CD4-positive, alpha-beta T cell treated with Interferon gamma for 1 hour (primary cell): ENCODE measurements at regions not wholly inside any gene's neighbourhood (a gene's known extent, or its start where the extent isn't known, plus 50 kb on each side); places are given as distances from the start of the nearest gene placed in this dataset.
"Not testable (repeated sequence)": the region's sequence is repeated elsewhere in the genome, so short reads cannot be mapped to it uniquely, and the experiment has no call there.

ENCODE experiments used
- DNase-seq: peaks from one replicate; pipeline ENCODE4 v3.0.0-alpha.2; 2020

DNA sequence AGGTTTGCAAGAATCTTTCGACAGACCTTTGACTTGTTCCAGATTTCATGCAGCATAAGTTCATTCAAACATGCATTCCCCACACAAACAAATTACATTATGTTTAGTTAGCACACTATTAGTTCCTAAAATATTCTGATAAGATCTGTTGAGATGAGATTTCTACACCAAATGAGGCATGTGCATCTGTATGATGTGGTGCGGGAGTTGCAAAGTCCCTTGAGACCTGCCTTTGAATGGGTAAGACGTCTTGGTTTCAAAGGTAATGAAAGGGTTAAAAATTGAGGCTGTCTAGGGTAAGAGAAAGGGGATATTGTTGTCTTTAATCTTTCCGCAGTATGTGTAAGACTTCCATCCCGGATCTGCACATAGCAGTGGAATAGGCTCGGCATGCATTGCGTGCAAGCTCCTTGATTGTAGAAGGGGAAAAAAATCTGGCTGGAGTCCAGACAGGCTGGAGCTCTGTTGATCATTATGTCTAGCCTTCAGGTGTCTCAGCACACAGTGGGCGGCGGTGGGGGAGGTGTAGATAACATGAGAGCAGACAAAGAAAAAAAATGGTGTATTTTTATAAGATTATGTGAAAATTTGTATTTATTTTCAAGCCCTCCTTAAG lies 296.6 kb downstream of the PTPRC start:
- peak; percentile 39 for DNase-seq

DNA sequence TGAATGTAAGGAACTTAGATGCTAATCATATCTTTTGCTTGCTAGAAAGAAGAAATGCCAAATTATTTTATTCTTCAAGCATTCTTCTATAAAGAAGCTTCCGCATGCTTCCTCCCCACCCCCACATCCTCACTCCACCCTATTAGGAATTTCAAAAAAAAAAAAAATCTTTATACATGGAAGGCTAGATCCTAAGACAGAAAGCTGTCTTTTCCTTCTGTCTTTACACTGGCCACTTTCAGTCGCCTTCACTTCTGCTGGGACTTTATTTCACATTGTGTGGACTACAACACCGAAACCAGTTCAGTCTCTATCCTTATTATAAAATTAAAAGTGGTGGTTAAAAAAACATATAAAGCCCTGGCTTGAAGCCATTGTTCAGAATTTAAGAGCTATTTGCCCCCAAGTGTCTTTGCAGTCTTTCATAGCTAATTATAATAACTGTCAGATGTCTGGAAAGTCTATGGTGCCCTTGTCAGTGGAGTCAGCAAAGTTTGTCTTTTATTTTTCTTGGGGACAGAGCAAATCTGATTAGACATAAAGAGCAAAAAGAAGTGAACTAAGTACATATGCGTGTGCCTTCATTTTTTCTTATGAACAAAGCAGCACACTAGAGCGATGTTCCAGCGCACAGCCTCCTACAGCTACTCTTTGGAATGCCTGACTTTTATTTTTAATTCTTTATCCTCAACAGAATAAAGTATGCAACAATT lies 297.7 kb downstream of the PTPRC start:
- DNase-seq: no peak

GRCh38 chr1:198937231-198938031 lies 298.6 kb downstream of the PTPRC start:
- peak; percentile 42 for DNase-seq

GRCh38 chr1:198939286-198939685 lies 300.4 kb downstream of the PTPRC start:
- no peak for DNase-seq

- no peak for DNase-seq
These were observed 301.1 kb downstream of the PTPRC start for GRCh38 chr1:198939956-198940355.

DNA sequence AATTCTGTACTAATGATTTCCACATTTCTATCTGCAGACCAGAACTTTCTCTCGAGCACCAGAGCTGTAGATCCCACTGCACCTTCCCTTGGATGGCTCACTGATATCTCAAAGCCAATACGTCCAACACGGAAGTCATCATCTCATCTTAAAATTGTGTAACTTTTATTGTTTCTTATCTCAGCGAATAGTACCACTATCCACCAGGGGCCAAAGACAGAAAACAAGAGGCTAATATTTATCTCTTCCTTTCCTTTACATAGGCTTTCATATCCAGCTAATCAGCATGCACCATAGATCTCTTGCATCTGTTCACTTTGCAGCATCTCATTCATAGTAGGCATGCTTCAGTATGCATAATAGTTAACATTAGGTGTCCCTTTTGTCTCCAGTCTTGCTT lies 303.6 kb downstream of the PTPRC start:
- no peak for DNase-seq

DNA sequence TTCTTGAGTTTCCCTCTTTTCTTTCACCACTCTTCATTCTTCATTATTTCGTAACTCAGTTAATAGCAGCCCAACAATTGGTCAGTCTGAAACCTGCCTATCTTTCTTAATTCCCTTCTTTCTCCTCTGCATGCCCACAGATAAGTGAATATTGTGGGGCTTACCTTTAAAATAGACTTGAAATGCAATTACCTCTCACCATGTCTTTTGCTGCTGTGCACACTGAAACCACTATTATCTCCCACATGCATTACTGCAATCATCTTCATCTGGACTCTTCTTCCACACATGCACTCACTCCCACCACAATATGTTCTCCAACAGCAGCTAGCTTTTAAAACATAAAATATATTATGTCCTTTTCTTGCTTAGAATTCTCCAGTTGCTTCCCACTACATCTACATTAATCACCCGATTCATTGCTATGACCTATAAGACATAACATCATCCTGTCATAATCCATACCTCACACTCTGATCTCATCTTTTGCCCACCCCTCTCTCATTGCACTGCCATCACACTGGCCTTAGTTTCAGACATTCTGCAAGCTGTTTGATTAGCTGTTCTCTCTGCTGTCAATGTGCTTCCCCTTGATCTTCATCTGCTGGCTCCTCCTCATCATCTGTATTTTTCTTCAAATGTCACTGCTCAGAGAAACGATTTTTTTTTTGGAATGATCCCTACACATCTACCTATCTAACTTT lies 304.8 kb downstream of the PTPRC start:
- no peak for DNase-seq

- no peak for DNase-seq
These were observed 308.6 kb downstream of the PTPRC start for GRCh38 chr1:198947456-198947855.

DNA sequence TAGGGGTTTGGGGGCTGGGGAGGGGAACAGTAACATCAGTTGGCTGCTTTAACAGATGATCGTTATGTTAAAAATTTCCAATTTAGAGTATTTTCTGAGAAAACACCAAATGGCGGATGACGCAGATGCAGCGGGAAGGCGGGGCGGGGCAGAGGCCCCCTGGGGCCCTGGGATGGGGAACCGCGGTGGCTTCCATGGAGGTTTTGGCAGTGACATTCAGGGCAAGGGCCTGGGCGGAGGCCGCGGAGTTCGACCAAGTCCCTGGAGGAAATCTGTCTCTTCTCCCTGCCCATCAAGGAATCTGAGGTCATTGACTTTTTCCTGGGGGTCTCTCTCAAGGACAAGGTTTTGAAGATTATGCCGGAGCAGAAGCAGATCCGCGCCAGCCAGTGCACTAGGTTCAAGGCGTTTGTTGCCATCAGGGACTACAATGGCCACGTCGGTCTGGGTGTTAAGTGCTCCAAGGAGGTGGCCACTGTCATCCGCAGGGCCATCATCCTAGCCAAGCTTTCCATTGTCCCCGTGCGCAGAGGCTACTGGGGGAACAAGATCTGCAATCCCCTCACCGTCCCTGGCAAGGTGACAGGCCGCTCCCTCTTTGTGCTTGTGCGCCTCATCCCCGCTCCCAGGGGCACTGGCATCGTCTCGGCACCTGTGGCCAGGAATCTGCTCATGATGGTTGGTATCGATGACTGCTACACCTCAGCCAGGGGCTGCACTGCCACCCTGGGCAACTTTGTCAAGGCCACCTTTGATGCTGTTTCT lies 310.2 kb downstream of the PTPRC start:
- no peak for DNase-seq

- no peak for DNase-seq
These were observed 311.2 kb downstream of the PTPRC start for GRCh38 chr1:198950036-198950435.

DNA sequence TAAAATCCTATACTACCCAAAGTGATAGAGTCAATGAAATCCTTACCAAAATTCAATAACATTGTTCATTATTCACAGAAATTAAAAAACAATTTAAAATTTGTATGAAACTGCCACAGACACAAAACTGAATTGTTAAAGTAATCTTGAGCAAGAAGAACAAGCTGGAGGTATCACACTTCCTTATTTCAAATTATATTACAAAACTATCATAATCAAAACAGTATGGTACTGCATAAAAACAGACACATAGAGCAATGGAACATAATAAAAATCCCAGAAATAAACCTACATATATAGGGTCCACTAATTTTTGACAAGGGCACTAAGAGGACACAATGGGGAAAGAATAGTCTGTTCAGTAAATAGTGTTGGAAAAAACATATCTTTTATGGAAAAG lies 316.2 kb downstream of the PTPRC start:
- no peak for DNase-seq

GRCh38 chr1:198957044-198957443 lies 318.2 kb downstream of the PTPRC start:
- no peak for DNase-seq

GRCh38 chr1:198959032-198959431 lies 320.2 kb downstream of the PTPRC start:
- no peak for DNase-seq

DNA sequence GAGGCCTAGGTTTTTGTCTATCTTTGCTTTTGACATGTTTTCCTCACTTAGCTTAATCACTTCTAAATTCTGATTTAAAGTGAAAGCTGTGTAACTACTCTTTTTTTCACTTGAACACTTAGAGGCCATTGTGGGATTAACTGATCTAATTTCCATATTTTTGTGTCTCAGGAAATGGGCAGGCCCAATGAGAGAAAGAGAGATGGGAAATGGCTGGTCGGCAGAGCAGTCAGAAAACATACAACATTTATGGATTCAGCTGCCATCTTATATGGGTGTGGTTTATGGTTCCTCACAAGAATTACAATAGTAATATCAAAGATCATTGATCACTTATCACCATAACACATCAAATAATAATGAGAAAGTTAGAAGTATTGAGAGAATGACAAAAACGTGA lies 320.8 kb downstream of the PTPRC start:
- DNase-seq: no peak

DNA sequence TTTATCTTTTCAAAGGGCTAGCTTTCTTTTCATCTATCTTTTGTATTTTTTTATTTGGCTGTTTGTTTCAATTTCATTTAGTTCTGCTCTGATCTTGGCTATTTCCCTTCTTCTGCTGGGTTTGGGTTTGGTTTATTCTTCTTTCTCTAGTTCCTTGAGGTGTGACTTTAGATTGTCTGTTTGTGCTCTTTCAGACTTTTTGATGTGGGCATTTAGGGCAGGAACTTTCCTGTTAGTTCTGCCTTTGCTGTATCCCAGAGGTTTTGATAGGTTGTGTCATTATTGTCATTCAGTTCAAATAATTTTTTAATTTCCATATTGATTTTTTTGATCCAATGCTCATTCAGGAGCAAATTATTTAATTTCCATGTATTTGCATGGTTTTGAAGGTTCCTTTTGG lies 325.0 kb downstream of the PTPRC start:
- not testable (repeated sequence) for DNase-seq

DNA sequence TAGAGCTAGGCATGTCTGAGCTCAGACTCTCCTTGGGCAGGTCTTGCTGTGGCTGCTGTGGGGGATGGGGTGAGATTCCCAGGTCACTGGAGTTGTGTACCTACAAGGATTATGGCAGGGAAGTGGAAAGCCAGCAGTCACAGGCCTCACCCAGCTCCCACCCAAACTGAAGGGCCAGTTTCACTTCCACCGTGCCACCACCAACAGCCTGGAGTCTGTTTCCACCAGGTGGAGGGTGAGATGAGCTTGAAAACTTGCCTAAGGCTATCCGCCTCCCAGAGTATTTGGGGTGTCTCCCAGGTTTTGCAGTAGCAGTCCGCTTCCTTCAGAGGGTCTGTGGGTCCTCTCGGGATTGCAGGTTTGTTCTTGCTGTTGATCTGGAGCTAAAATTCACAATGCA lies 327.7 kb downstream of the PTPRC start:
- DNase-seq: peak; percentile 0

DNA sequence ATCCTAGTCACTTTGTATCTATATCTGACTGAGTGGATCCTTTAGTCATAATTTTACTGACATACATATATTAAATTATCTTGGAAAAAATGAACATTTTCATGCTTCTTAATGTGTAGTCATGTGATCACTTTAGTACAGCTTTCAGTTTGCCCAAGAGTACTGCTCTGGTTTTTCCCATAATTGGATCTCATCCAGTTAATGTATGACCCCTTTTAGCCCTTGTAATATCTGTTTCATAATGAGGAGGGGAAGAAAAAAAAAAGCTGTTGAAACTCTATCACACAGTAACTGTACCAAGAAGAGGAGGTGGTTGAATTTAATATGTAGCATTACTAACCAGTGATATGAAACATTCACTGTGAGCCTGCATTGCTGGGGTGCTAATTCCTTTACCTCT lies 328.7 kb downstream of the PTPRC start:
- no peak for DNase-seq

DNA sequence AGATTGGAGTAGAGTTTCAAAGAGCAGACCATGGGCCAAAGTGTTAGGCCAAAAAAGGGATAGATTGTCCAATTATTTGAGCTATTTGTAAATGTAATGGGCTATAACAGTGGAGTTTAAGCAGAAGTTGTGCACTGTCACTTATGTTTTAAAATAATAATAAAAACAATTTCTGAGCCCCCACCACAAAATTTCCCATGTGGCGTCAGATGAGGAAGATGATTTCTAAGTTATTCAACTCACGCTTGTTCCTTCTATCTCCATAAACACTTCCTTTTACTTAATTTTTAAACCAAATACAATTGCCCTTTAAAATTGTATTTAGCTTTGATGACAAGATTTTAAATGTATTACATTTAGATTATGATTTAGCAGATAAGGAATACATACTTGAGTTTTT lies 330.0 kb downstream of the PTPRC start:
- DNase-seq: no peak

DNA sequence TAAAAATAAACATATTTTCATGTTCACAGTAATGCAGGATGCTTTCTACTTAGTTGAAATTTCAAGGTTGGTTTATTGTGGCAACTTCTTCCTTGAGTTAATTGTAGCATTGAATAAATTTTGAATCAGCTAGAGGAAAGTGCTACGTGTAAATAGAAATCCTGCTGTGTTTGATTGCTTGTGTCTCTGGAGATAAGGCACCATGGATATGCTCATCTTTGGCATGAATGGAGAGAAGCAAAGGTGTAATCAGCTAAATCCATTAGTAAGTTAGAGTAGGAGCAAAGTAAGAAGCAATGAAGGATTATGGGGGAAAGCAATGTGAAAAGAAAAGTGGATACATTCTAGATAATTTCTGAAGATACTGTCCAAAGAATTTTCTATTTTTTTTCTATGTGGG lies 331.1 kb downstream of the PTPRC start:
- DNase-seq: no peak

- DNase-seq: no peak
These were observed 332.1 kb downstream of the PTPRC start for GRCh38 chr1:198970916-198971315.

- no peak for DNase-seq
These were observed 339.1 kb downstream of the PTPRC start for GRCh38 chr1:198977909-198978308.

DNA sequence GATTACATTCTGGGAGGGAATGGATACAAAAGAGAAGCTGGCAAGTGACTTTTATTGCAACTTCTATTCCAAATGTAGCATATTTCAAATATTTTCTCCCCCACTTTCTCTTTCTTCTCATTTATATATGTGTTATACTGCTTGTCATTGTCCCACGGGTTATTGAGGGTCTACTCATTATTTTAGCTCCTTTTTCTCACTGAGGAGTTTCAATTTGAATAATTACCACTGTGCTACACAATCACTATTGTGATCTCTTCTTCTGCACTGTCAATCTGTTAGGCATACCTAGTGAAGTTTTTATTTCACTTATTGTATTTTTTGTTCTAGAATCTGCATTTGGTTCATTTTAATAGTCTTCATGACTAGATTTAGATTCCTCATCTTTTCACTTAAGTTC lies 339.7 kb downstream of the PTPRC start:
- no peak for DNase-seq

DNA sequence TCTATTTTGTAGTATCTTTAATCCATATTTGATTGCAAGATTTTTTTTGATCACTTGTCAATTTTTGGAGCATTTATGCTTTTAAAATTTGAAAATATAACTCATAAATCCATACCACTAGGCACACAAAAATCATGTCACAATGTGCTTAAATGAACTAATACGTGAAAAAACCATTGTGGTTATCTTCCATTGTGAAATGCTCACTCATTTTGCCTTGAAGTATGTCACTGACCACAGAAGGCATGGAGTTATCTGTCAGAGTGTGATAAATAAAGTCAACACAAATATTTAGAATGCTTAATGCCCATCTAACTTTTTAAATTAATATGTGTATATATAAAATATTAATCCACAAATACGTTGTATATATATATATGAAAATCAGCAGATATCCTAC lies 347.2 kb downstream of the PTPRC start:
- DNase-seq: no peak
